H9 (cell line): ENCODE measurements at regions not wholly inside any gene's neighbourhood (a gene's known extent, or its start where the extent isn't known, plus 50 kb on each side); places are given as distances from the start of the nearest gene placed in this dataset.

Source experiments
- DNase-seq: peaks from one replicate; pipeline ENCODE4 v3.0.0-alpha.2; 2017
- H2AFZ ChIP-seq: one replicate; pipeline ENCODE4 v1.6.1; 2013; ENCODE audit warnings: mild to moderate bottlenecking, low read length, control low read depth, moderate library complexity
- H2AK5ac ChIP-seq: 2 replicates; pipeline ENCODE4 v1.6.1; 2013; ENCODE audit warnings: low read length, control low read depth, mixed read lengths; ENCODE audit not compliant: insufficient read length
- H2BK120ac ChIP-seq: one replicate; pipeline ENCODE4 v1.6.1; 2013; ENCODE audit warnings: low read depth, mild to moderate bottlenecking, low read length, control low read depth, inconsistent platforms; ENCODE audit not compliant: poor library complexity, severe bottlenecking
- H2BK12ac ChIP-seq: 2 replicates; pipeline ENCODE4 v1.6.1; 2013; ENCODE audit warnings: low read length, control low read depth, mixed read lengths, low read depth; ENCODE audit not compliant: insufficient read length
- H2BK15ac ChIP-seq: 2 replicates; pipeline ENCODE4 v1.6.1; 2013; ENCODE audit warnings: low read depth, low read length, control low read depth
- H2BK20ac ChIP-seq: one replicate; pipeline ENCODE4 v1.6.1; 2013; ENCODE audit warnings: low read depth, mild to moderate bottlenecking, low read length, control low read depth, inconsistent platforms; ENCODE audit not compliant: poor library complexity, severe bottlenecking
- H2BK5ac ChIP-seq: 2 replicates; pipeline ENCODE4 v1.6.1; 2013; ENCODE audit warnings: low read length, control low read depth, mixed read lengths; ENCODE audit not compliant: insufficient read length
- H3K14ac ChIP-seq: 2 replicates; pipeline ENCODE4 v1.6.1; 2013; ENCODE audit warnings: low read length, control low read depth; ENCODE audit not compliant: insufficient read depth
- H3K18ac ChIP-seq: 2 replicates; pipeline ENCODE4 v1.6.1; 2013; ENCODE audit warnings: low read depth, mild to moderate bottlenecking, mixed read lengths, low read length, control low read depth; ENCODE audit not compliant: insufficient read length
- H3K23ac ChIP-seq: 2 replicates; pipeline ENCODE4 v1.6.1; 2013; ENCODE audit warnings: low read length, control low read depth, mixed read lengths, low read depth; ENCODE audit not compliant: insufficient read length
- H3K23me2 ChIP-seq: 2 replicates; pipeline ENCODE4 v1.6.1; 2013; ENCODE audit warnings: low read depth, mild to moderate bottlenecking, mixed read lengths, low read length, control low read depth; ENCODE audit not compliant: insufficient read length, poor library complexity, severe bottlenecking
- H3K27ac ChIP-seq: 2 replicates; pipeline ENCODE4 v1.5.1; 2013; ENCODE audit warnings: low read length, control low read depth, mixed read lengths, low read depth; ENCODE audit not compliant: insufficient read length
- H3K27me3 ChIP-seq: 2 replicates; pipeline ENCODE4 v1.6.1; 2013; ENCODE audit warnings: low read length, control low read depth, inconsistent platforms; ENCODE audit not compliant: insufficient read depth
- H3K4ac ChIP-seq: 2 replicates; pipeline ENCODE4 v1.6.1; 2013; ENCODE audit warnings: low read depth, mild to moderate bottlenecking, control low read depth, inconsistent platforms, low read length, moderate library complexity
- H3K4me1 ChIP-seq: 2 replicates; pipeline ENCODE4 v1.6.1; 2013; ENCODE audit warnings: low read length, control low read depth, inconsistent platforms; ENCODE audit not compliant: insufficient read depth
- H3K4me2 ChIP-seq: 2 replicates; pipeline ENCODE4 v1.6.1; 2013; ENCODE audit warnings: low read length, control low read depth, mixed read lengths; ENCODE audit not compliant: insufficient read length, insufficient read depth
- H3K56ac ChIP-seq: 2 replicates; pipeline ENCODE4 v1.6.1; 2013; ENCODE audit warnings: low read depth, mild to moderate bottlenecking, mixed read lengths, low read length, control low read depth; ENCODE audit not compliant: insufficient read length
- H3K79me1 ChIP-seq: 2 replicates; pipeline ENCODE4 v1.6.1; 2013; ENCODE audit warnings: low read depth, mild to moderate bottlenecking, moderate library complexity, low read length, control low read depth, inconsistent platforms; ENCODE audit not compliant: insufficient read depth, poor library complexity, severe bottlenecking
- H3K79me2 ChIP-seq: 2 replicates; pipeline ENCODE4 v1.6.1; 2013; ENCODE audit warnings: low read length, control low read depth, inconsistent platforms; ENCODE audit not compliant: insufficient read depth
- H3K9ac ChIP-seq: 2 replicates; pipeline ENCODE4 v1.6.1; 2013; ENCODE audit warnings: low read length, control low read depth, mixed read lengths; ENCODE audit not compliant: insufficient read length; ENCODE audit errors: extremely low read depth
- H3K9me3 ChIP-seq: one replicate; pipeline ENCODE4 v1.6.1; 2013; ENCODE audit warnings: low read depth, low read length, inconsistent platforms; ENCODE audit not compliant: control insufficient read depth
- H3T11ph ChIP-seq: one replicate; pipeline ENCODE4 v1.6.1; 2013; ENCODE audit warnings: mild to moderate bottlenecking, low read length, control low read depth, inconsistent platforms
- H4K20me1 ChIP-seq: one replicate; pipeline ENCODE4 v1.6.1; 2013; ENCODE audit not compliant: control insufficient read depth, insufficient read length, insufficient read depth
- H4K5ac ChIP-seq: 2 replicates; pipeline ENCODE4 v1.6.1; 2013; ENCODE audit warnings: low read depth, mild to moderate bottlenecking, mixed read lengths, low read length, control low read depth; ENCODE audit not compliant: insufficient read length
- H4K8ac ChIP-seq: replicated peaks from 2 replicates; pipeline ENCODE4 v1.6.1; 2013; ENCODE audit warnings: low read length, control low read depth, mixed read lengths, low read depth; ENCODE audit not compliant: insufficient read length
- H4K91ac ChIP-seq: 2 replicates; pipeline ENCODE4 v1.6.1; 2013; ENCODE audit warnings: low read depth, mild to moderate bottlenecking, moderate library complexity, mixed read lengths, low read length, control low read depth; ENCODE audit not compliant: insufficient read length
- H3K27ac Mint-ChIP-seq, 3 experiments: 2 replicates in 2 of 3; 3 replicates in 1 of 3; pipeline ENCODE4 v1.8.0; 2020 to 2021; ENCODE audit warnings: mixed read lengths in 3 of 3, mild to moderate bottlenecking in 1 of 3, moderate library complexity in 1 of 3
- H3K27me3 Mint-ChIP-seq: 2 replicates; pipeline ENCODE4 v1.8.0; 2021; ENCODE audit warnings: low read depth, mild to moderate bottlenecking, moderate library complexity, mixed read lengths
- H3K36me3 Mint-ChIP-seq, 3 experiments: 2 replicates in 2 of 3; 3 replicates in 1 of 3; pipeline ENCODE4 v1.8.0; 2020 to 2021; ENCODE audit warnings: low read depth in 3 of 3, mixed read lengths in 3 of 3; ENCODE audit not compliant: insufficient read depth in 1 of 3
- H3K4me1 Mint-ChIP-seq, 2 experiments: 2 replicates each; pipeline ENCODE4 v1.8.0; 2020; ENCODE audit warnings: mixed read lengths in 2 of 2
- H3K4me3 Mint-ChIP-seq, 2 experiments: 2 replicates in 1 of 2; 3 replicates in 1 of 2; pipeline ENCODE4 v1.8.0; 2020 to 2021; ENCODE audit warnings: mild to moderate bottlenecking in 2 of 2, mixed read lengths in 2 of 2, moderate library complexity in 1 of 2
- H3K9me3 Mint-ChIP-seq, 2 experiments: 2 replicates in 1 of 2; 3 replicates in 1 of 2; pipeline ENCODE4 v1.8.0; 2020; ENCODE audit warnings: mild to moderate bottlenecking in 2 of 2, mixed read lengths in 2 of 2, moderate library complexity in 1 of 2
- CTCF ChIP-seq: fragments of 200-600 bp; sonication (generic); conservative IDR thresholded peaks from 3 replicates; pipeline ENCODE4 v1.8.0; 2021; ENCODE audit warnings: antibody characterized with exemption, mild to moderate bottlenecking
- WGBS: extraction: QIAGEN DNeasy Blood & Tissue Kit; methylation state at CpG from one replicate; pipeline ENCODE4 v1.1.7; 2013; ENCODE audit warnings: missing lambda C conversion rate, low lambda C conversion rate, mixed read lengths; ENCODE audit not compliant: insufficient read length; ENCODE audit errors: extremely low coverage; 5-methylcytosine and 5-hydroxymethylcytosine counted together

- H4K91ac ChIP-seq, result no peak overlapping the region
- H3K4ac ChIP-seq, result no peak overlapping the region
- Mint-ChIP-seq H3K27me3 (no peaks in the 10 kb centered on the region), H3K9me3 (no peaks in the 10 kb centered on the region), H3K4me3 (no peak overlapping the region), H3K36me3 (no peaks in the 10 kb centered on the region), H3K4me1 (no peaks in the 10 kb centered on the region), H3K27ac (no peak overlapping the region)
- no CpG with 5 or more reads among the region's 3 CpGs for WGBS
- no peaks in the 10 kb centered on the region for H3K9me3 ChIP-seq
- no peak overlapping the region for H2AK5ac ChIP-seq
- no peaks in the 10 kb centered on the region for H3K27me3 ChIP-seq
- no peak overlapping the region for H3K18ac ChIP-seq
- no peak overlapping the region for H2BK120ac ChIP-seq
- no peak overlapping the region for H2BK20ac ChIP-seq
- no peak overlapping the region for H3T11ph ChIP-seq
- H3K4me2 ChIP-seq, result no peak overlapping the region
- no peak for TF ChIP-seq CTCF
- no peaks in the 10 kb centered on the region for H3K23me2 ChIP-seq
- no peak overlapping the region for H3K14ac ChIP-seq
- no peak overlapping the region for H4K8ac ChIP-seq
- no peaks in the 10 kb centered on the region for H4K20me1 ChIP-seq
- no peak overlapping the region for H2BK12ac ChIP-seq
- no peak overlapping the region for H2BK5ac ChIP-seq
- H3K79me1 ChIP-seq, result no peaks in the 10 kb centered on the region
- H3K27ac ChIP-seq, result no peak overlapping the region
- no peak overlapping the region for H2AFZ ChIP-seq
- H3K23ac ChIP-seq, result no peak overlapping the region
- DNase-seq, result no peak
- no peak overlapping the region for H4K5ac ChIP-seq
- H3K9ac ChIP-seq, result no peak overlapping the region
- H3K4me1 ChIP-seq, result no peaks in the 10 kb centered on the region
- no peaks in the 10 kb centered on the region for H3K79me2 ChIP-seq
- H2BK15ac ChIP-seq, result no peak overlapping the region
- no peak overlapping the region for H3K56ac ChIP-seq
Observed at GRCh38 chr2:21803550-21803949, 679.8 kb downstream of the TDRD15 start.
